Prostate gland (tissue), 2 donors: ENCODE measurements at regions not wholly inside any gene's neighbourhood (a gene's known extent, or its start where the extent isn't known, plus 50 kb on each side); places are given as distances from the start of the nearest gene placed in this dataset.

Experiments used
- DNase-seq: peaks from one replicate; pipeline ENCODE4 v3.0.0-alpha.2; 2019; ENCODE audit warnings: low spot score
- H3K27ac ChIP-seq, 2 donors: fragments of 200-600 bp; sonication (generic); 2 replicates each; pipeline ENCODE4 v1.5.1; 2017 to 2019
- H3K27me3 ChIP-seq: fragments of 200-600 bp; sonication (generic); replicated peaks from 2 replicates; pipeline ENCODE4 v1.5.1; 2019; ENCODE audit not compliant: insufficient read depth
- H3K36me3 ChIP-seq, 2 donors: fragments of 200-600 bp; sonication (generic); 1 replicate in 1 of 2; 2 replicates in 1 of 2; pipeline versions ENCODE4 v1.5.1 to v1.8.1; 2017 to 2019
- H3K4me1 ChIP-seq: fragments of 200-600 bp; sonication (generic); replicated peaks from 2 replicates; pipeline ENCODE4 v1.5.1; 2019
- H3K4me3 ChIP-seq, 2 donors: fragments of 200-600 bp; sonication (generic); 2 replicates each; pipeline ENCODE4 v1.5.1; 2017 to 2019
- H3K9me3 ChIP-seq: fragments of 200-600 bp; sonication (generic); 2 replicates; pipeline ENCODE4 v1.5.1; 2017
- CTCF ChIP-seq, 4 experiments: fragments of 200-600 bp in 2 of 4; fragments of 450-650 bp in 2 of 4; sonication (generic) in 2 of 4; IDR thresholded peaks; 1 replicate in 3 of 4; 2 replicates in 1 of 4; pipeline ENCODE4 v1.5.1; 2016 to 2019; ENCODE audit warnings: antibody characterized with exemption in 4 of 4, mild to moderate bottlenecking in 2 of 4, moderate library complexity in 2 of 4
- POLR2A ChIP-seq: fragments of 450-650 bp; IDR thresholded peaks from one replicate; pipeline ENCODE4 v1.6.1; 2016; ENCODE audit warnings: antibody characterized with exemption, mild to moderate bottlenecking
- POLR2AphosphoS5 ChIP-seq: sonication (generic); formaldehyde crosslinking; IDR thresholded peaks from one replicate; pipeline ENCODE4 v1.6.1; 2017; ENCODE audit warnings: antibody characterized with exemption
- WGBS: methylation state at CpG from one replicate; pipeline ENCODE4 v1.1.5; 2018; 5-methylcytosine and 5-hydroxymethylcytosine counted together
- intact Hi-C: fragments of 100-400 bp; cut with DNase I; formaldehyde crosslinking; loops from one replicate; pipeline ENCODE4 v1.14.2; 2022

- H3K9me3 ChIP-seq: no peaks in the 10 kb centered on the region
- intact Hi-C loops: no loop called here
- H3K4me1 ChIP-seq: peaks cover 3% of the 10 kb centered on the region
- H3K4me3 ChIP-seq: no peak overlapping the region
- WGBS: 100% methylated on average over 1 of the region's 1 CpG
- no peak for TF ChIP-seq CTCF (IDR thresholded peaks at IDR 0.05)
- TF ChIP-seq POLR2A: no peak
- no peak for TF ChIP-seq POLR2AphosphoS5
- H3K36me3 ChIP-seq: no peaks in the 10 kb centered on the region
- no peak overlapping the region for H3K27ac ChIP-seq
- H3K27me3 ChIP-seq: no peaks in the 10 kb centered on the region
- DNase-seq: no peak
Measured at GRCh38 chr20:57797401-57797800, 87.6 kb upstream of the PMEPA1 start.

- intact Hi-C loops: no loop called here
- Histone ChIP-seq H3K4me1 (peaks cover 3% of the 10 kb centered on the region), H3K36me3 (no peaks in the 10 kb centered on the region), H3K27ac (no peak overlapping the region), H3K27me3 (no peaks in the 10 kb centered on the region), H3K9me3 (no peaks in the 10 kb centered on the region), H3K4me3 (no peak overlapping the region)
- 82% methylated on average over 8 of the region's 8 CpGs for WGBS
- TF ChIP-seq POLR2AphosphoS5 (no peak), CTCF (IDR thresholded peaks at IDR 0.05) (no peak), POLR2A (no peak)
- no peak for DNase-seq
Measured at GRCh38 chr20:57795977-57796560, 86.3 kb upstream of the PMEPA1 start.

GRCh38 chr20:57795342-57795697 lies 85.5 kb upstream of the PMEPA1 start:
- intact Hi-C loops: no loop called here
- no peak for DNase-seq
- H3K4me3 ChIP-seq: no peak overlapping the region
- peaks cover 3% of the 10 kb centered on the region for H3K4me1 ChIP-seq
- H3K36me3 ChIP-seq: no peaks in the 10 kb centered on the region
- H3K9me3 ChIP-seq: no peaks in the 10 kb centered on the region
- no peaks in the 10 kb centered on the region for H3K27me3 ChIP-seq
- WGBS: 75% methylated on average over 6 of the region's 6 CpGs
- TF ChIP-seq POLR2AphosphoS5 (no peak), CTCF (IDR thresholded peaks at IDR 0.05) (no peak), POLR2A (no peak)
- H3K27ac ChIP-seq: no peak overlapping the region

DNA sequence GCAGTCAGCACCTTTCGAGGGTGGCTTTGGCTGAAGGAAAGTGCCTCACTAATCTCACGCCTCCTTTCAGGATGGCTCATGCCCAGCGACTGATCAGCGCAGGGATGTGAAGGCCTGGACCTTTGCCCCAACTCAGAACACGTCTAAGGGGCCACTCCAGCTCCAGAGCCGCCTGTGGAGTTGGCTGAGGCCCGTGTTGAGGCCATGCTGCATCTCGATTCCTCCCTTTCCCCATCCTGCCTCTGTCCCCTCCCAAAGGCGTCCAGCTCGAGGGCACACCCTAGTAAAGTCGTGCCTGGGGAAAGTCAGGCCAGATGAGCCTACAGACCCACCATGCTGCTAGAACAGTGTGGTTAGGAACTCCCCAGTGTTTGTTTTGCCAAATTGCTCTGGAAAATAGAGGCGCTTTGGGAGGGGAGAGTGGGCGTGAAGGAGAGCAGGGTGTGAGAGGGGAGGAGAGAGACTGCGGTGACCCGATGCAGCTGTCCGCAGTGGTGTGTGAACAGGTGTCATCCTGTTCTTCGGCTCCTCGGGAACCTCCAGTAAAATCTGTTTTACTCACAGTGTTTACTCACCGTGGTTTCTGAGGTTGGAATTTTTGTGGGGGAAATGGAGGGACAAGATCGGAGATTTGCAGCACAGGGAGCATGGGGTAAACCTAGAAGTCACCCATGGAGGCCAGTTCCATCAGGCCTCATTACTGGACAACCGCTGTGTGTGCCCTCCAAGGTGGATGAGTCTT lies 85.0 kb upstream of the PMEPA1 start:
- no peaks in the 10 kb centered on the region for H3K9me3 ChIP-seq
- no peaks in the 10 kb centered on the region for H3K27me3 ChIP-seq
- TF ChIP-seq POLR2AphosphoS5 (peak; percentile 14), CTCF (IDR thresholded peaks at IDR 0.05) (no peak)
- 66% methylated on average over 21 of the region's 21 CpGs for WGBS
- H3K36me3 ChIP-seq: no peaks in the 10 kb centered on the region
- H3K4me3 ChIP-seq: no peak overlapping the region
- H3K27ac ChIP-seq: no peak overlapping the region
- intact Hi-C loops: no loop called here
- peaks cover 3% of the 10 kb centered on the region for H3K4me1 ChIP-seq
- no peak for DNase-seq

DNA sequence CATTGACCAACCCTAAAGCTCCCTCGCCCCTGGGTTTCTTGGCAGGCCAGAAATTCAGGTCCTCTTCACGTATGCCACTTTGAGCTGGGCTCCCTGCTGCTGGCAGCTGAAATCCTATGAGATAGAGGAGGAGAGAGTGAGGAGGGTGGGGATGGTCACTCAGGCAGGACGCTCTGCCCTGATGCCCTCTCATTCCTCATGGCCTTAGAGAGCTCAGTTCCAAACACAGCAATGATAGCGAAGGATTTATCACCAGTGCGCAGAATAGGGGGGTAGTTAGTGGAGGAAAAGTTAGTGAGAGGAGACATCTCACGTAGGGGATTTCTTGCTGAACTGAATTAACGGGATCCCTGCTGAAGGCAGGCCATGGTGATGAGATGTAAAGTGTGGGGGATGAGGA lies 84.2 kb upstream of the PMEPA1 start:
- no peak for DNase-seq
- H3K4me1 ChIP-seq: peaks cover 3% of the 10 kb centered on the region
- no peak overlapping the region for H3K4me3 ChIP-seq
- H3K36me3 ChIP-seq: no peaks in the 10 kb centered on the region
- intact Hi-C loops: no loop called here
- H3K27ac ChIP-seq: no peak overlapping the region
- H3K9me3 ChIP-seq: no peaks in the 10 kb centered on the region
- WGBS: 96% methylated on average over 7 of the region's 7 CpGs
- TF ChIP-seq CTCF (IDR thresholded peaks at IDR 0.05) (no peak), POLR2A (no peak)
- no peaks in the 10 kb centered on the region for H3K27me3 ChIP-seq
